ENCODE measurements at regions not wholly inside any gene's neighbourhood (a gene's known extent, or its start where the extent isn't known, plus 50 kb on each side); places are given as distances from the start of the nearest gene placed in this dataset.

DNA sequence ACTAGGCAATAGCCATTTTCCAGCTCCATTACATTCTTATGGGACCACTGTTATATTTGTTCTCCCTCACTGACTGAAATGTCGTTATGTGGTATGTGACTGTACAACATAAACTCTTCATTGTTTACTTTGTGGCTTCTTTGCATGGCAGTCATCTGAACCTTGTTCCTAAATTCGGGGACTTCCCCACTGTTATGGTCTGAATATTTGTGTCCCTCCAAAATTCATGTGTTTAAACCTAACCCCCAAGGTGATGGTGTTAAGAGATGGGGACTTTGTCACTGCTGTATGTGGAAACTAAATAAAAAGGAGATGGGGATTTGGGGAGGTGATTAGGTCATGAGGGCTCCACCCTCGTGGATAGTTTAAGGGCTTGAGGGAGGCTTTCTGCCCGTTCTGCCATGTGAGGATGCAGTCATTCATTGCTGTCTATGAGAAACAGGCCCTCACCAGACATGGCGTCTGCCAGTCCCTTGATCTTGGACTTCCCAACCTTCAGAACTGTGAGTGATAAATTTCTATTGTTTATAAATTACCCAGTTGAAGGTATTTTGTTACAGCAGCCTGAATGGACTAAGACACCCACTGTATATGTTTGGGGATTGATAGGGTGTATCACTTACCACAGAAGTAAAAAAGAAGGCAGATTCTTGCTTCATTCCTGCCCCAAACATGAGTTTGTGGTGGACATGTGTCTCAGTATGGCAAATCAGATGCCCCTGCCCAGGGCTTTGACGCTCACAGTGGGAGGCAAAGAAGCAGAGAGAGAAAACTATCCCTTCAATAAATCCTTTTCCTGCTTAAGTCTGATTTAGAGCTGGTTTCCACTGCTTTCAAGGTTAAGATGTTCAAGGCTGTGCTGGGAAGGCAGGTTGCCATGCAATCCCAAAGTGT, 138.0 kb upstream of the UBE2E1 start:
- H3K4me2 ChIP-seq (ENCODE audit: insufficient read depth, low read length), result peak overlapping the region; percentile 24
- POLR2A ChIA-PET, result no interaction called here
- no peak for FAIRE-seq
- H3K79me2 ChIP-seq (ENCODE audit: control insufficient read depth, insufficient read depth, low read length), result no peaks in the 10 kb centered on the region
- H4K20me1 ChIP-seq (replicated peaks; ENCODE audit: control insufficient read depth, extremely low read depth, insufficient read depth, low read length), result no peaks in the 10 kb centered on the region
- no peaks in the 10 kb centered on the region for H3K36me3 ChIP-seq (ENCODE audit: control insufficient read depth in 2 of 2, extremely low read depth in 1 of 2, insufficient read depth in 2 of 2, low read length in 2 of 2)
- TF ChIP-seq GATA2 (IDR thresholded peaks at IDR 0.05; ENCODE audit: insufficient read depth, insufficient read length, low read depth, low read length), result no peak
- no peak overlapping the region for H3K4me3 ChIP-seq (replicated peaks in 1 of 3; ENCODE audit: insufficient read depth in 1 of 3, low read depth in 1 of 3, low read length in 3 of 3)
- H3K9me3 ChIP-seq (replicated peaks; ENCODE audit: control insufficient read depth, insufficient read depth, low read length), result no peaks in the 10 kb centered on the region
- DNase-seq (ENCODE audit: low read depth, low spot score), result no peak
- no peaks in the 10 kb centered on the region for H3K27me3 ChIP-seq (ENCODE audit: control insufficient read depth in 2 of 2, insufficient read depth in 2 of 2, low read length in 2 of 2)
- H3K27ac ChIP-seq (ENCODE audit: insufficient read depth, low read depth, low read length), result peak overlapping the region; percentile 19
- CTCF ChIA-PET, result interaction anchor here (0.7 to 2.0 kb wide), 7 partner anchors 9 to 221 kb away, joined by 3 to 9 read pairs (median 3); no protein-coding TSS in a partner anchor
- no peaks in the 10 kb centered on the region for H3K9me1 ChIP-seq (replicated peaks; ENCODE audit: control insufficient read depth, extremely low read depth, insufficient read depth, low read length)
- BruUV-seq (replicated peaks), result no TSS peak
- H3K4me1 ChIP-seq (ENCODE audit: control insufficient read depth, extremely low read depth, insufficient read depth, low read length), result peaks cover 19% of the 10 kb centered on the region
- no peak overlapping the region for H3K9ac ChIP-seq (replicated peaks; ENCODE audit: extremely low read depth, insufficient read depth, low read length)
- no peak overlapping the region for H2AFZ ChIP-seq (ENCODE audit: low read depth, low read length)
- intact Hi-C loops (cut with micrococcal nuclease), result no loop called here
- dilution Hi-C loops (cut with MboI; ENCODE audit: extremely low pct_ligation_motif_present, low sequenced_read_pairs), result no loop called here

DNA sequence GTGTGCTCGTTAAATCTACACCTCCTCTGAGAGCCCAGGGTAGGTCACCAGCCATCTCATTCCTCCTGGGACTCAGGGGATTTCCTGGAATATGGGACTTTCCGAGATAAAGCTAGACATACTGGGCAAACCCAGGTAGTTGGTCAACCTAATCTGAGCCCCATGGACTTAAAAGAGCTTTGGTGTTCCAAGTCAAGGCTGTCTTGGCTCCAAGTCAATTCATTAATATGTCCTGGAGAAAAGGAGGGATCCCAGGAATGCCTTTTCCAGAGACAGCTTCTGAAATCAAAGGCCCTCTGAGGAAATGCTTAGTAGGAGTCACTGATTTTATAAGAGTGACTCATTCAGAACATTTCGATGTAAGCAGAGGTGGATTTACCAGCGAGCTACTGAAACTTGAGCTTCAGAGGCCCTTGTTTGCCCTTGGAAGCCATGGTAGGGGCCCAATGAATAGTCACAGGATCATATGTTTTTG, 137.3 kb upstream of the UBE2E1 start:
- Histone ChIP-seq H3K4me3 (replicated peaks in 1 of 3; ENCODE audit: insufficient read depth in 1 of 3, low read depth in 1 of 3, low read length in 3 of 3) (no peak overlapping the region), H3K27me3 (ENCODE audit: control insufficient read depth in 2 of 2, insufficient read depth in 2 of 2, low read length in 2 of 2) (no peaks in the 10 kb centered on the region), H3K9me3 (replicated peaks; ENCODE audit: control insufficient read depth, insufficient read depth, low read length) (no peaks in the 10 kb centered on the region), H3K4me2 (ENCODE audit: insufficient read depth, low read length) (peak overlapping the region; percentile 24), H3K79me2 (ENCODE audit: control insufficient read depth, insufficient read depth, low read length) (no peaks in the 10 kb centered on the region), H3K4me1 (ENCODE audit: control insufficient read depth, extremely low read depth, insufficient read depth, low read length) (peaks cover 19% of the 10 kb centered on the region), H3K27ac (ENCODE audit: insufficient read depth, low read depth, low read length) (peak overlapping the region; percentile 19), H3K9ac (replicated peaks; ENCODE audit: extremely low read depth, insufficient read depth, low read length) (no peak overlapping the region), H2AFZ (ENCODE audit: low read depth, low read length) (peak overlapping the region; percentile 28), H4K20me1 (replicated peaks; ENCODE audit: control insufficient read depth, extremely low read depth, insufficient read depth, low read length) (no peaks in the 10 kb centered on the region), H3K9me1 (replicated peaks; ENCODE audit: control insufficient read depth, extremely low read depth, insufficient read depth, low read length) (no peaks in the 10 kb centered on the region), H3K36me3 (ENCODE audit: control insufficient read depth in 2 of 2, extremely low read depth in 1 of 2, insufficient read depth in 2 of 2, low read length in 2 of 2) (no peaks in the 10 kb centered on the region)
- no TSS peak for BruUV-seq (replicated peaks)
- ChIA-PET POLR2A (no interaction called here), CTCF (interaction anchor here (0.7 to 2.0 kb wide), 9 partner anchors 10 to 220 kb away, joined by 3 to 9 read pairs (median 3); no protein-coding TSS in a partner anchor)
- peak; percentile 73 for DNase-seq (ENCODE audit: low read depth, low spot score)
- peak; percentile 82 for FAIRE-seq
- dilution Hi-C loops (cut with MboI; ENCODE audit: extremely low pct_ligation_motif_present, low sequenced_read_pairs), result no loop called here
- intact Hi-C loops (cut with micrococcal nuclease), result no loop called here
- TF ChIP-seq JUN (IDR thresholded peaks at IDR 0.05; ENCODE audit: borderline replicate concordance, insufficient read depth, insufficient read length, low read depth) (peak; percentile 53), EZH2 (IDR thresholded peaks at IDR 0.05; ENCODE audit: borderline replicate concordance, low read depth, low read length, severe bottlenecking) (no peak), FOS (IDR thresholded peaks at IDR 0.05; ENCODE audit: borderline replicate concordance, insufficient read depth, low read length) (peak; percentile 75), POLR2AphosphoS5 (IDR thresholded peaks at IDR 0.05; ENCODE audit: insufficient read depth, low read depth, low read length) (no peak), GATA2 (IDR thresholded peaks at IDR 0.05; ENCODE audit: insufficient read depth, insufficient read length, low read depth, low read length) (no peak), POLR2A (IDR thresholded peaks at IDR 0.05; ENCODE audit: low read depth, low read length) (no peak), MYC (IDR thresholded peaks at IDR 0.05; ENCODE audit: low read depth, low read length) (no peak)
- TF ChIP-seq, protein P1, sequence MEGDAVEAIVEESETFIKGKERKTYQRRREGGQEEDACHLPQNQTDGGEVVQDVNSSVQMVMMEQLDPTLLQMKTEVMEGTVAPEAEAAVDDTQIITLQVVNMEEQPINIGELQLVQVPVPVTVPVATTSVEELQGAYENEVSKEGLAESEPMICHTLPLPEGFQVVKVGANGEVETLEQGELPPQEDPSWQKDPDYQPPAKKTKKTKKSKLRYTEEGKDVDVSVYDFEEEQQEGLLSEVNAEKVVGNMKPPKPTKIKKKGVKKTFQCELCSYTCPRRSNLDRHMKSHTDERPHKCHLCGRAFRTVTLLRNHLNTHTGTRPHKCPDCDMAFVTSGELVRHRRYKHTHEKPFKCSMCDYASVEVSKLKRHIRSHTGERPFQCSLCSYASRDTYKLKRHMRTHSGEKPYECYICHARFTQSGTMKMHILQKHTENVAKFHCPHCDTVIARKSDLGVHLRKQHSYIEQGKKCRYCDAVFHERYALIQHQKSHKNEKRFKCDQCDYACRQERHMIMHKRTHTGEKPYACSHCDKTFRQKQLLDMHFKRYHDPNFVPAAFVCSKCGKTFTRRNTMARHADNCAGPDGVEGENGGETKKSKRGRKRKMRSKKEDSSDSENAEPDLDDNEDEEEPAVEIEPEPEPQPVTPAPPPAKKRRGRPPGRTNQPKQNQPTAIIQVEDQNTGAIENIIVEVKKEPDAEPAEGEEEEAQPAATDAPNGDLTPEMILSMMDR (IDR thresholded peaks at IDR 0.05; ENCODE audit: extremely low read depth in 1 of 2, insufficient read depth in 1 of 2, low read depth in 1 of 2, low read length in 2 of 2), result no peak
- TF ChIP-seq, protein P2, sequence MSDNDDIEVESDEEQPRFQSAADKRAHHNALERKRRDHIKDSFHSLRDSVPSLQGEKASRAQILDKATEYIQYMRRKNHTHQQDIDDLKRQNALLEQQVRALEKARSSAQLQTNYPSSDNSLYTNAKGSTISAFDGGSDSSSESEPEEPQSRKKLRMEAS (IDR thresholded peaks at IDR 0.05; ENCODE audit: insufficient read depth, insufficient read length), result no peak

Measured in endothelial cell of umbilical vein (primary cell).